AG08395 (cell line): ENCODE measurements at regions not wholly inside any gene's neighbourhood (a gene's known extent, or its start where the extent isn't known, plus 50 kb on each side); places are given as distances from the start of the nearest gene placed in this dataset.

Experiments
- DNase-seq: peaks from one replicate; pipeline ENCODE4 v3.0.0; 2012; ENCODE audit warnings: mixed read lengths, low spot score

DNA sequence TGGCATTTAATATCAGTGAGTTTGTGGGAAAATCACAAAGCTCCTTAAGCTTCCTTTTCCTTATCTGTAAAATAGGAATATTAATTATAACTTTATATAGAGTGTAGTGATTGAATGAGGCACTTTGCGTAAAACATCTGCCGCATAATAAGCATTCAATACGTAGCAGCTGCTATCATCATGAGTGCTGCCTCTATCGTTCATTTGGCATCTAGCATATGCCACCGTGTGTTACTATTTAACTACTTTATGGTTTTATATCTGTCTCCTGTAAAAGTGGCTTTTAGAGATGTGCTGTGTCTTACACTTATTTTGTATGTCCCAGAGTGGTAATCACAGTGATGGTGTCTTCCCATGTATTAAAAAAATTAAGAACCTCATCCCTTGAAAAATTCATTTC lies 729.6 kb downstream of the SORCS3 start:
- DNase-seq: no peak

DNA sequence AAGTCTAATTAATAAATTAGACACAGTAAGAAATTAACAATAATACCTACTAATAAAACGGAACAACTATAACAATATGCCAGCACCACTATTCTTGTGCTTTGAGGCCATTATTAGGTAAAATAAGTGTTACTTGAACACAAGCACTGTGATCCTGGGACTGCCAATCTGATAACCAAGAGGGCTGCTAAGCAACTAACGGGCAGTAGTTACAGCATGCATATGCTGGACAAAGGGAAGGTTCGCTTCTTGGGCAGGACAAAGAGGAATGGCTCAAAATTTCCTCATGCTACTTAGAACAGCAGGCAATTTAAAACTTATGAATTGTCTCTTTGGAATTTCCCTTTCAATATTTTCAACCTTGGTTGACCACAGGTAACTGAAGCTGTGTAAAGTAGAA lies 718.6 kb downstream of the SORCS3 start:
- DNase-seq: no peak

DNA sequence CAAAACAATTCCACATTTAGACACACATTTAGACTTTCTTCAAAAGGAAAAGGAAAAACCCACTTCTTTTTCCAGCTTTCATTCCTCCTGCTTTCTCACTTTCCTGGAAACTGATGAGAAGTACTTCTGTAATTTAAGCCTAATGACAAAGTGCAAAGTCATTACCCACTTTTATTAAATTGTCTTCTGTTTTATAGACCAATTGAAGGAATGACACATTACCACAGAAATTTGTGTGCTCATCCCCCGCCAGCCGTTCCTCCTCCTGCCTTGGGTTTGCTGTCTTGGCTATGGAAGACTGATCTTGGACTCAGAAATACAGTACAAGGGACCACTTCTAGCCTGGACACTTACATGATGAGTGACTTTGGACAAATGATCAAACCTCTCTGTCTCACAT lies 717.8 kb downstream of the SORCS3 start:
- no peak for DNase-seq

DNA sequence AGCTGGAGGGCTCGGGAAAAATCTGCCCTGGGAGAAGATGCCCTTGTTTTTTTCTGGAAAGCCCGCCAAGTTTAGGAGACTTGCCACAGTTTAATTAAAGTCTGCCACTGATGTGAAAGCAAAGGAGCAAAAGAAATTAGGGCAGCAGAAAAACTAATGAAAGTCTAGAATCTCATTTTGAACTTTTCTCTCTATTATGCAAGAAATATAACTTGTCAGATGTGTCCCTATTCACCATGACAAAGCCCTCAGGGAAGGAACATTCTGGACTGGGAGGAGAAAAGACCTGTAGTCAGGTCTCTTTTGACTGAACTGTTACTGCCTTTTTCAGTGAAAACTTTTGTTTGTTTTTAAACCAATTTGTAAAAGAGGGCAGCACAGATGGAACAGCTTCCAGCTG lies 715.5 kb downstream of the SORCS3 start:
- DNase-seq: no peak

DNA sequence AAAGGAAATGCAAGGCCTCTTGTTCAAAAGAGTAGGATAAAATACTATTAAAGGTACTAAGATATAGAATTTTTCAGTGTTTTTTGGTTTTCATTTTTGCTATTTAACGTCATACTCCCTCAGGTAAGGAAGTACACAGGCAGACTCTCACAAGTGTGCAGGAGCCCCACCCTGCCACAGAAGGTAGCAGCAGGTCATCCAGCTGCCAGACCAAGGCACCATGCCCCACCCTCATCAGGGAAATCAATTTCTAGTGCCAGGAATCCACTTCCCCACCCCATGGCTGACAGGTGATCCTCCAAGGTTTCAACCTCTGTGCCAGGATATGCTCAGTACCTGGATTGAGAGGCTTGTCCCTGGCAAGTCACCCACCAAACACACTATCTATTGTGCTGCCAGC lies 712.9 kb downstream of the SORCS3 start:
- DNase-seq: no peak

DNA sequence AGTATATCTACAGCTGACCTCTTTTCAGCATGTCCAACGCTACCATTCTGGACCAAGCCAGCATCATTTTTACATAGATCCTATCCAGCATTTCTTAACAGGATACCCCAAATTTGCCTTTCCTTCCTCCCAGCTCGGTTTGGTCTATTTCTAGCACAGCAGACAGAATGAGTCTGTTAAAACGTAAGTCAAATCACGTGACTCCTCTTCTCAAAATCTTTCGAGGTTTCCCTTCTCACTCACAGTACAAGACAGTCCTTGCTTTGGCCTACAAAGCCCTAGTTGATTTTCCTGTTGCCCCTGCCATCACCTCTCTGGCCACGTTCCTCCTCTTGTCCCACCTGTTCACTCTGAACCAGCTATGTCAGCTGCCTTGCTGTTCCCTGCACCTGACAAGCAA lies 711.7 kb downstream of the SORCS3 start:
- no peak for DNase-seq

DNA sequence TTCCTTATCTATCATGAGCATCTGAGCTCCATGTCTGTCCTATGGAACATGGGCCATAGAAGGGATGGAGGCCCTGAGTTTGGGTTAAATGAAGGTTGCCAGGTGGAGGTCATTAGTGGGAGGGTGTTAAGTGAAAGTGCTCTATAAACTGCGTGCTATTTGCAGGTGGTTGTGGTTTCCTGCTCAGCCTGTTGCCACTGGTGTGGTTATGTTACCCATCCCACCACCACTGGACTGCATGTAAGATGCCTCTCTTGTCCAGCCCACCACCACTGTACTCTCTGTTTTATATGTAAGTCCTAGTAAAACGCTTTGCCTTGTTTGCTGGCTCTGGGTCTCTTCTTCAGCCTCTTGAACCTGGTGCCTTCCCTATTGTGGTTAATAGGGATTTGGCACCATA lies 711.2 kb downstream of the SORCS3 start:
- no peak for DNase-seq

DNA sequence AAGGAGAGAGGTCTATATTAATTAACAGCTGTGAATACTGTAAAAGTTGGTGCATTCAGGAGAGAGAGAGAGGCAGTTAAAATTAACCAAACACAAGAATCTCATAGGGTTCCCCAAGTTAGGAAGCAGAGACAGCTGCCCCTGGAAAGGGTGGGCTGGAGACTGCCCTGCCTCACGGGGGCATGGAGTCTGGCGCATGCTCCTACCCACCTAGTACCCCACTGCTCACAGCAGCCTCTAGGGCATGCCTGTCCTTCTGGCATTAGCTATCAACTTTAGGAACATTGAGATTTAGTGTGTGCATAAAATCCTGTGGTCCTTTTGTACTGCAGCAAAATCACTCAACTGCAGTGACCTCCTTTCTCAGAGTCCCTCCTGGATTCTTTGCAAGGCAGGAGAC lies 710.1 kb downstream of the SORCS3 start:
- DNase-seq: no peak

DNA sequence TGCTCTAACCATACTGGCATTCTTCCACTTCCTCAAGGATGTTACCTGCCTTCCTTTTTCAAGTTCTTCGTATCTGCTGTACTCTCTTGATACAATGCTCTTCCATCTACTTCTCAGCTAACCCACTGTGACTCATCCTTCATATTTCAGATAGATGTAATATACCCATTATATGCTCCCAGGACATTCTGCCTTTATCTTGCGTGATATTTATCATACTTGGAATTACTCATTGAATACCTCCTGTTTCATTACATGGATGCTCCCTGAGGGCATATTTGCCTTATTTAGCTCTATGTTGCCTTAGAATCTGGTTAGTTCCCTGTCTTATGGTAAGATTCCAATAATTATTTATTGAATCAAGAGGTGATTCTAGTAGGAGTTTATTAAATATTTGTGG lies 706.4 kb downstream of the SORCS3 start:
- DNase-seq: no peak

DNA sequence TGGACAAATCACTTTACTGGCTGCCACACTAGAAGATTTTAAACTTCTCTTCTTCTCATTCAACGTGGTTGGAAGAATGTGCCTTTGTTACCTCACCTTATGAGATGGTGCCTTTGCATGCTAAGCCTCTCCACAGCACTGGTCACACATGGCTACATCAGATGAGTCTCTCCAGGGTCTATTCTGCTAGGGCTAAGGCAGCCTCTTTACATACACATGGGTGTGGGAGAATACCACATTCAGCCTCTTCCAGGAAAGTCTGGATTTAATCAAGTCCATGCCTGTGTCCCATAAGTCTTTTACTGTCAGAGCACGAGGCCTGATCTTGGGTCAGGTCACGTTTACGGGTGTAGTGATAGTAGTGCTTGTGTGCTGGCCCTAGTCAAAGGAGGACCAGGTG lies 701.5 kb downstream of the SORCS3 start:
- no peak for DNase-seq

DNA sequence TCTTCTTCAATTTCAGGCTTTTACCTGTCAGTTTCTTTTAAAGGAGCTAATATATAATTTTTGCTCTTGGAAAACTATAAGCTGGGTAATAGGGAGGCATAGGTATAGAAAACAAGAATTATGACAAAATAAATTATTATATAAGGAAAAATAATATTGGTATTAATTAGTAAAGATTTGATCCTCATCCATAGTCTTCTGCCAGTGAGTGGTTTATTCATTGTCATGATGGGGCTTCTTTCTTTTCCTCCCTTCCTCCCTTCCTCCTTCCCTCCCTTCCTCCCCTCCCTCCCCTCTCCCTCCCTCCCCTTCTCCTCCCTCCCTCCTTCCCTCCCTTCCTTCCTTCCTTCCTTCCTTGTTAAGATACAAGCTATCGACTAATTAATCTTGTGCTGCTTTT lies 698.6 kb downstream of the SORCS3 start:
- no peak for DNase-seq

DNA sequence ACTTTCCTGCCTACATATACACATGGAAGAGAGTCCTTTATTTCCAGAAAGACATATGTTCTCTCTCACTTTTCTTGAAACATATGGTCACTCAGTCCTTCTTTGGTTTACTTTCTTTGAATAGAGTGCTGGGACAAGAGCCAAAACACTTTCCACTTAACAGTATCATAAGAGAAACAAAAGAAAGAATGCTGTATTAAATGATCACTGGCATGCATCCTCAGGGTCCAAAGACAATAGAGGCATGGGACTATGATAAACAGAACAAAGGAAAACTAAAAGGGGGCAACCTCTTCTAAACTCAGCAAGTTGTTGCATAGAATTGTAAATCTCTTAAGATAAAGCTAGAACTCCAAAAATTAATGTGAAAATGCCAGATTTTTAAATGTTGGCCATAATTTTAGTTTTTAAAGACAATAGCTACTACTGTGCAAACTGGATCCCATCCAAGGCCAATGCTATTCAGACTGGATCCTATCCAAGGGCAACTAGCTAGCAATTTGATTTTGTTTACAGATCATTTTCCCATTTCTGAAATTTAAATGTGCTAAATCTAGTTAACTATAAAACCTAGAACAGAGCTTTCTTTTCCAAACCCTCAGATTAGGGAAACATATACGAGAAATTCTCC lies 687.5 kb downstream of the SORCS3 start:
- DNase-seq: no peak
